Stimulated activated CD4-positive, alpha-beta T cell treated with anti-CD3 and anti-CD28 coated beads, Interleukin-1b, Interleukin-23, amount 100 ng/mL, for 4 hours (primary cell): ENCODE measurements at regions not wholly inside any gene's neighbourhood (a gene's known extent, or its start where the extent isn't known, plus 50 kb on each side); places are given as distances from the start of the nearest gene placed in this dataset.

Source experiments
- DNase-seq, 2 donors: peaks; one replicate each; pipeline ENCODE4 v3.0.0-alpha.2; 2020; ENCODE audit warnings: low read depth in 2 of 2

GRCh38 chr12:90260136-90260535 is 551.5 kb upstream of the ATP2B1 start:
- no peak for DNase-seq

DNA sequence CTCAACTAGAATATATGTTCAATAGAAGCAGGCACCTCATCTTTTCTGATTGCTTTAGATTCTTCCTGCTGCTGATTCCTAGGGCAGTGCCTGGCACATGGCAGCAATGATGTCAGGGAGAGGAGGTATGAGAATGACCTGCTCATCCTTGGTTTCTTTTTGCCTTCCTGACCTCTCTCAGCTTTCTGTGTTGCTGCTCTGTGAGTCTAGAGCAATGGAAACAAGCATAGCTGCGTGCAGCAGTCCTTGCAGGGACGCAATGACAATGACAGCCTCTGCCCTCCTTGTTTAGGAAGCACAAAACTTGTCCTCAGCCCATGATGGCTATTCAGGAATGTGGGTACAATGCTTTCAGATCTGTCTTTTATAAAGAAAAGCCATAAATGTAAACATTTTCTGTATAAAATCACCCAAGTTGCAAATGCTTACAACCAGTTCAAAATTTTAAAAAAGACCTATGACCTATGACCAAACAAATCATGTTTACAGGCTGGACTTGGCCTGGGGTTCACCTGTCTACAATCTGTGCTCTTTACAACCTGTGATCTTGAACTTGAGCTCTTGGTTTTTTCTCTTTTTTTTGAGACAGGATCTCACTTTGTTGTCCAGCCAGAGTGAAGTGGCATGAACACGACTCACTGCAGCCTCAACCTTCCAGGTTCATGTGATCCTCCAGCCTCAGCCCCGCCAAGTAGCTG is 549.4 kb upstream of the ATP2B1 start:
- no peak for DNase-seq

DNA sequence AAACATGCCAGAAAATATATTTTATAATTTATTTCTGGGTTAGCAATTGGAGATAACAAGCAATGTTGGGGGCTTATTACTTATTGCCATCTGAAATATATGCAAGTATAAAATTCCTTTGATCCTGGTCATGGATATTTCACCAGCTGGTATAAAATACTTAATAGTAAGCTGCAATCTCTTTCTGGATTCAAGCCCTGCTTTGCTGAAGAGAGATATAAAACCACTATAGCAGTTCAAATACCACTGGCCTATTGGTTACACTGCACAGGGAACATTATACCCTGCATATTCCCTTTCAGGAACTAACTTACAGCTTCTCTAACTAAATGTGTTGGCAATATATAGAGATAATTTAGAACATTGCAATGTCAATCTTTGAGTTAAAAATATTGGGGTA is 546.2 kb upstream of the ATP2B1 start:
- no peak for DNase-seq

DNA sequence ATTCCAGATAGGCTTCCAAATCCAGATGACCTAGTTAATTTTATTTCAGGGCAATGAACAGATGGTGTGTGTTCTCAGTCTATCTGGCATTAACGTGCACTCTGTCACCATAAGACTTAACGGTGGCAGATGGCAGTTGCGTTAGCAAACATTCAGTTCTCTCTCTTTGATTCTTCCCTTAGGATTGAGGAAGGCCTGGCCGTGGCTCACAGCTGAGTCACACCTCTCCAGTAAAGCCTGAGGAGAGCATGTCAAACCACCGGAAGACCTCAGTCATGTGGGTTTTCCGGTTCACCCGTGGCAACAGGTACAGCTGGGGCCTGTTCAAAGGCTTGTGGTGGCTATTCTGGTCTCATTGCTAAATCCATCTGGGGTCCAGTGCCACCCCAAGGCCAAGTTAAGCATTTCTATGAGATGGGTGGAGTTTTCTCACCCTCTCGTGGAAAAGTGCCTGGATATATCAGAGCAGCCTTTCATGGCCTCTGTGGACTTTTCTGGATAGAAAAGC is 545.1 kb upstream of the ATP2B1 start:
- peak in 1 of 2 donors; percentile 1 for DNase-seq

DNA sequence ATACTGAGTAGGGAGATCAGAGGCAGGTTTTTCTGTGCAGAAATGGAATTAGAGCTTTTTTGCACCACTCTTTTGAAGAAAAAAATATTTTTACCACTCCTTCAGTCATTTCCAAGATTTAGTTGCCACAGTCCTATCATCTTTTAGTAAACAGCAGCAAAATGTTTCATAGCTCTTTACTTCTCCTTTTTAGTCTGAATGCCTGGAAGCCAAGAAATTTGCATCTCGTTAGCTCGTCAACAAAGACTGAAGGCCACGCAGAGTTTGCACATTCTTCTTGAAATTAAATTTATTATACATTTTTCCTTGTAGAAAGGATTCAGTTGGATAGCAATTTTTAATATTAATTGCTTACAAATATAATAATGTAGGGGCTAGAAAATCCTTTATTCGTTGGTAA is 544.5 kb upstream of the ATP2B1 start:
- no peak for DNase-seq

GRCh38 chr12:90250766-90251165 is 542.1 kb upstream of the ATP2B1 start:
- DNase-seq: no peak

DNA sequence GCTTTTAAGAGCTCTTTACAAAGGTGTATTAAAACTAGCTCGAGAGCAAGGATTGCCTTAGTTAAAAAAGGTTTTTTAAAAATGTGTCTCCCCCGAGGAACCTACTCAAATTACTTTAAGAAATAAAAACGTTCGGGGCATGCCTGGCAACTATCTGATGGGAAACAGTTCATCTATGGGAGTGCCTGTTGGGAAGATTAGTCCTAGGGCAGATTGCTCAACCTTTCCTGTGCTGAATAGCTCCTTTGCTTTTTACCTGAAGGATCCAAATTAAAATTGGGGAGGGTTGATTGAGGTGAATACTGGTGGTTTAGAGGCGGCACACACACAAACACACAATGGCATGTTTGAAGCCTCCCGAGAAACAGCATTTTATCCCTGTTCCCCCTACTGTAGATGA is 541.4 kb upstream of the ATP2B1 start:
- DNase-seq: no peak

DNA sequence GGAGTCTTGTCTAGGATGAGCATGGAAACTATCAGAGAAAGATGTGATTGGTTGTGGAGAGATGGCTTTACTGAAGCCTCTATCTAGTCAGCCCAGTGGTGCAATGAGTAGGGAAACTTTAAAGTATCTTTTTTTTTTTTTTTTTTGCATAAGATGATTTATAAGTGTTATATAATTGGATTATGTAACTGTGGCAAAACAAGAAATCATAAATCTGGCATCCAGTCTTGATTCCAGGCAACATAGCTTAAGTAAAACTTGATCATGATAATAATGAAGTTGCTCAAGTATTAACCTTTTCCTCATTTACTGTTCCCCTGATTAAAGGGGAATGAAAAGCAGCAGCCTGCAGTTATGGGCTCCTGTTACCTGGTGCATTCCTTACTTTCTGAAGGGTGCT is 538.0 kb upstream of the ATP2B1 start:
- no peak for DNase-seq

DNA sequence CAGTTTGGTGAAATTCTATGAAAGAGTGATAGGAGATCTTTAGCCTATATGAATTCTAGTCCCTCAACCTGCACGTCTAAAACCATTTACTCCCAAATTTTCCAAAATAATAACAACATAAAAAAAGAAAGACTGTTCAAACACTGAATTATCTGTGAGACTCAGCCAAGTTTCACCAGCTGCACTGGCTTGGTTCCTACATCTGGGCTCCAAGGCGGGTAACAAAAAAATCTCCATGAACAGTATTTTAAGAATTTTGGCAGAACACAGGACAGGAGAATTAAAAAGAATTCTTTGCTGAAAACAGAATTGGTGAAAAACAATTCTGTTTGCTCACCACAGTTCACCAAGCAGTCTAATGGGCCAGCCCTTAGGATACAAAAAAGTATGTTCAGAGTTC is 536.8 kb upstream of the ATP2B1 start:
- no peak for DNase-seq

- no peak for DNase-seq
These were observed 535.6 kb upstream of the ATP2B1 start for GRCh38 chr12:90244232-90244631.

DNA sequence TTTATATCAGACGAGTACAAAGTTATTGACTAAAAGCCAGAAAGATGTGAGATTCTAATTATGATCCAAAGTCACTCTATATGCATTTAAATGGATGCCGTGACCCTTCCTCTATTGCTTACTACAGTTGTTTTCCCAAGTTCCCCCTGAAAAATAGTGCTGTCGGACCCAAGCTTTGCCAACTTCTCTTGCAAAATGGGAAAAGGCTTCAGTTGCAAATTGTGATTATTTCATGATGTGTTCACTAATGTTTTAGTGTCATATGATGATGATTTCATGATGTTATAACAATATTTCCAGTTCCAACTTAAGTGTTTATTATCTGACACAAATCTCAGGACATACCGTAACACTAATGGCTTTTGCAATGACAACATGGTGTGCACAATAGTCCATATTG is 534.6 kb upstream of the ATP2B1 start:
- no peak for DNase-seq

DNA sequence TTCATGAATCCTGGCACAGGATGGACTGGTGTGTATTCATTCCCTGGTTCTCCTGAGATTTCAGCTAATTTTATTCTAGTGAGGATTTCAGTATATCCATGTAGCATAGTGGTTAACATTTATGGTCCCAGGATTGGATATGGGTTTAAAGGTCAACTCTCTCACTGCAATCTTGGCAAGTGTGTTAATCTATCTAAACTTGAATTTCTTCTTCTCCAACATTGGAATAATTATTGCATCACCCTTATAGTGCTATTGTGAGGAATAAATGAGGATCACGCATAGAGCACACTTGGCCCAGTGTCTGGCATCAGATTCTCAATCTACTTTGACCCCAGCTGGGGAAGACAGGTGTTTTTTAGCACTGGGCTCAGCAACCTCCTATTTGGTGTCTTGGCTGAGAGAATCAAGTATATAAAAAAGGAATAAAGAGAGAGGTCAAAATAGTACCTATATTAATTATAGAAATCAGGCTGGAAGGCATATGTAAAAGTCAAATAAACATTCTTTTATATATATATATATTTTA is 531.2 kb upstream of the ATP2B1 start:
- DNase-seq: no peak

DNA sequence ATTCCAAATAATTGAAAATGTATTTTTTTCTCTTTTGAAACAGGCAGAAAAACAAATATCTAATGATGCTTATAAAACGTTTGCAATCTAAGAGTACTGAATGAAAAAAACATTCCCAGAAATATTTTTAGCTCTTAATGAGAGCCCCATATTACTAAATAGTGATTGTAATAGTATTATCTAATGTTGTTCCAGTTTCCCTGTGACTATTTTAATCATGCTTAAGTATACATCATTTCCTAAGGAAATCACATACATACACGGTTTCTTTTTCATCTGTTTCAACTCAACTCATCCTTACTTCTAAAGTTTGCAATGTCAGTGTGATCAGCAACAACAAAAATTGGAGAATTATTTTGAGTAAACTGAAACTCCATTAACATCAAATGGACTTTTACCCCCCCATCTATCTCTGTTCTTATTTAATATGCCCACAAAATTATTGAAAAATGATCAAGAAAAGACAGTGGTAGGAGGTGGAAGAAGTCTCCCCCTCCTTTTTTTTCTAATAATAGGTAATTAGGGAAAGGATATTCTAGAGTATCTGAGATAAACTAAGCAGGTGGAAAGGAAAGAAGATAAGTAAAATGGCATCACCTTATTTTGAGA is 530.1 kb upstream of the ATP2B1 start:
- no peak for DNase-seq

DNA sequence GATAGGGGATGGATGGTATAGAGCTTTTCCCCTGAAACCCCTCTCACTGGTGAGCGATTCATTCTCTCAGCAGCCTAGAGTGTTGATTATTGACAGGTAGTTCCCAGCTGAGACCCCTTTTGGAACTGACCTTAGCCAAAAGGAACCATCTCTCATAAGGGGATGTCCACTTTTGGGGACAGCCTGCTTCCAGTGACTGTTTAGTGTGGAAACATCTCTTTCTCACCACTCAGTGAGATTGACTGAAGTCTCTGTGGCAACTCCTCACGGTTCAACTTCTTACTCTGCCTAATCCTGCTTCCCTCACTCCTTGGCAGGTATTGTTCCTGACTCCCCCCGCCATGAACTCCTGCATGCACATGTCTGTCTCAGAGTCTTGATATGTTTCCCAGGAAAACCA is 529.2 kb upstream of the ATP2B1 start:
- no peak for DNase-seq

DNA sequence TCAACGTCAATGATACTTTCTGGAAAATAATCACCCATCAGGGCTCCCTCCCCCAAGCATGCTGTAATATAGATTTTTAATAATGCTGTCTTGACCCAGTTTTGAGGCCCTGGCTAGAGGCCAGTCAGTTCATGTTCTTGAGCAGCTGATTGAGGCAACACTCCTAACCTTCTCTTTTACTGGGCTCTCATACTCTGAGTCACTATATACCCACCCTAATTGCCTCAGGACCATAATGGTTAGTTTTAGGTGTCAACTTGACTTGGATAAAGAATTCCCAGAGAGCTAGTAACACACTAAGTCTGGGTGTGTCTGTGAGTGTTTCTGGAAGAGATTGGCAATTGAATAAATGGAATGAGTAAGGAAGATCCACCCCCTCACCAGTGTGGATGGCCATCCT is 527.0 kb upstream of the ATP2B1 start:
- no peak for DNase-seq

- DNase-seq: no peak
These were observed 525.8 kb upstream of the ATP2B1 start for GRCh38 chr12:90234472-90234871.

GRCh38 chr12:90233168-90234100 is 524.8 kb upstream of the ATP2B1 start:
- DNase-seq: no peak

- no peak for DNase-seq
These were observed 521.0 kb upstream of the ATP2B1 start for GRCh38 chr12:90229407-90230170.

GRCh38 chr12:90226211-90226610 is 517.6 kb upstream of the ATP2B1 start:
- no peak for DNase-seq

DNA sequence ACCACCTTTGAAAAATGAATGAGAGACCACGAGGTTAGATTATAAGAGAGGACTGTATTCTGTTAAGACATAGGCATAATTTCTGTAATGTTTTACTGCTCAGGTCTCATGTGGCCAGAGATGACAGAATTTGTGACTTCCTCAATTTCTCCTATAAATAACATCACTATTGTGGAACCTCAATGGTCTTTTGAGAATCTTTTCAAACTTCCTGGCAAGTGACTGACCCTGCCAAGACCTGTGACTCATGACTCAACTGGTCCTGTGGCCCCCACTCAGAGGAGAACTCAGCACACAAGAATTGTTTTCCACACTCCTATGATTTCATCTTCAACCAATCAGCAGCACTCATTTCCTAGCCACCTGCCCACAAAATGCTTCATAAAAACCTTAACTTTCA is 508.2 kb upstream of the ATP2B1 start:
- no peak for DNase-seq

- no peak for DNase-seq
These were observed 507.4 kb upstream of the ATP2B1 start for GRCh38 chr12:90216020-90216552.
